ENCODE measurements at regions not wholly inside any gene's neighbourhood (a gene's known extent, or its start where the extent isn't known, plus 50 kb on each side); places are given as distances from the start of the nearest gene placed in this dataset.
"Not testable (repeated sequence)": the region's sequence is repeated elsewhere in the genome, so short reads cannot be mapped to it uniquely, and the experiment has no call there.

- Histone ChIP-seq H3K4me2 (ENCODE audit: extremely low read depth, insufficient read depth, low read length) (peak overlapping the region; percentile 64), H3K4me1 (ENCODE audit: control insufficient read depth, extremely low read depth, insufficient read depth, low read length) (peaks cover 3% of the 10 kb centered on the region), H3K27ac (ENCODE audit: insufficient read depth, low read length) (no peak overlapping the region), H4K20me1 (ENCODE audit: control insufficient read depth, extremely low read depth, insufficient read depth, low read length) (no peaks in the 10 kb centered on the region), H3K27me3 (ENCODE audit: control insufficient read depth, insufficient read depth, low read length) (no peaks in the 10 kb centered on the region), H3K9me3 (ENCODE audit: control insufficient read depth, insufficient read depth, low read depth, low read length) (no peaks in the 10 kb centered on the region), H3K4me3 (replicated peaks in 1 of 4; ENCODE audit: control extremely low read depth in 1 of 4, insufficient read depth in 1 of 4, low read depth in 3 of 4, low read length in 4 of 4) (no peak overlapping the region), H3K79me2 (ENCODE audit: control insufficient read depth, insufficient read depth, low read length) (no peaks in the 10 kb centered on the region), H3K36me3 (ENCODE audit: control insufficient read depth, insufficient read depth, low read length) (no peaks in the 10 kb centered on the region), H2AFZ (ENCODE audit: low read length) (peak overlapping the region; percentile 58), H3K9ac (ENCODE audit: insufficient read depth, low read length) (no peak overlapping the region)
- DNase-seq (ENCODE audit: low read depth in 2 of 2) = peak in 1 of 2 donors; percentile 41
- TF ChIP-seq, protein P1, sequence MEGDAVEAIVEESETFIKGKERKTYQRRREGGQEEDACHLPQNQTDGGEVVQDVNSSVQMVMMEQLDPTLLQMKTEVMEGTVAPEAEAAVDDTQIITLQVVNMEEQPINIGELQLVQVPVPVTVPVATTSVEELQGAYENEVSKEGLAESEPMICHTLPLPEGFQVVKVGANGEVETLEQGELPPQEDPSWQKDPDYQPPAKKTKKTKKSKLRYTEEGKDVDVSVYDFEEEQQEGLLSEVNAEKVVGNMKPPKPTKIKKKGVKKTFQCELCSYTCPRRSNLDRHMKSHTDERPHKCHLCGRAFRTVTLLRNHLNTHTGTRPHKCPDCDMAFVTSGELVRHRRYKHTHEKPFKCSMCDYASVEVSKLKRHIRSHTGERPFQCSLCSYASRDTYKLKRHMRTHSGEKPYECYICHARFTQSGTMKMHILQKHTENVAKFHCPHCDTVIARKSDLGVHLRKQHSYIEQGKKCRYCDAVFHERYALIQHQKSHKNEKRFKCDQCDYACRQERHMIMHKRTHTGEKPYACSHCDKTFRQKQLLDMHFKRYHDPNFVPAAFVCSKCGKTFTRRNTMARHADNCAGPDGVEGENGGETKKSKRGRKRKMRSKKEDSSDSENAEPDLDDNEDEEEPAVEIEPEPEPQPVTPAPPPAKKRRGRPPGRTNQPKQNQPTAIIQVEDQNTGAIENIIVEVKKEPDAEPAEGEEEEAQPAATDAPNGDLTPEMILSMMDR (conservative IDR thresholded peaks at IDR 0.05 in 1 of 2, IDR thresholded peaks at IDR 0.05 in 1 of 2; ENCODE audit: low read depth in 1 of 2, low read length in 2 of 2) = no peak
- TF ChIP-seq EZH2 (IDR thresholded peaks at IDR 0.05; ENCODE audit: low read length, missing control alignments) = no peak
These were observed 499.8 kb downstream of the PID1 start for GRCh38 chr2:228771315-228771714.

- no peak overlapping the region for H3K4me3 ChIP-seq (replicated peaks in 1 of 4; ENCODE audit: control extremely low read depth in 1 of 4, insufficient read depth in 1 of 4, low read depth in 3 of 4, low read length in 4 of 4)
- no peaks in the 10 kb centered on the region for H3K9me3 ChIP-seq (ENCODE audit: control insufficient read depth, insufficient read depth, low read depth, low read length)
- peak; percentile 85 to 91 for DNase-seq (ENCODE audit: low read depth in 2 of 2)
- no peaks in the 10 kb centered on the region for H3K27me3 ChIP-seq (ENCODE audit: control insufficient read depth, insufficient read depth, low read length)
- H2AFZ ChIP-seq (ENCODE audit: low read length) = no peak overlapping the region
- no peaks in the 10 kb centered on the region for H4K20me1 ChIP-seq (ENCODE audit: control insufficient read depth, extremely low read depth, insufficient read depth, low read length)
- H3K4me1 ChIP-seq (ENCODE audit: control insufficient read depth, extremely low read depth, insufficient read depth, low read length) = peaks cover 3% of the 10 kb centered on the region
- no peak for TF ChIP-seq EZH2 (IDR thresholded peaks at IDR 0.05; ENCODE audit: low read length, missing control alignments)
- TF ChIP-seq, protein P1 (conservative IDR thresholded peaks at IDR 0.05 in 1 of 2, IDR thresholded peaks at IDR 0.05 in 1 of 2; ENCODE audit: low read depth in 1 of 2, low read length in 2 of 2) = no peak
- H3K36me3 ChIP-seq (ENCODE audit: control insufficient read depth, insufficient read depth, low read length) = no peaks in the 10 kb centered on the region
- no peaks in the 10 kb centered on the region for H3K79me2 ChIP-seq (ENCODE audit: control insufficient read depth, insufficient read depth, low read length)
- no peak overlapping the region for H3K9ac ChIP-seq (ENCODE audit: insufficient read depth, low read length)
- no peak overlapping the region for H3K27ac ChIP-seq (ENCODE audit: insufficient read depth, low read length)
- no peak overlapping the region for H3K4me2 ChIP-seq (ENCODE audit: extremely low read depth, insufficient read depth, low read length)
These were observed 502.3 kb downstream of the PID1 start for GRCh38 chr2:228768818-228769217.

GRCh38 chr2:228768141-228768540, 502.9 kb downstream of the PID1 start:
- H4K20me1 ChIP-seq (ENCODE audit: control insufficient read depth, extremely low read depth, insufficient read depth, low read length); H3K27me3 ChIP-seq (ENCODE audit: control insufficient read depth, insufficient read depth, low read length); H3K9me3 ChIP-seq (ENCODE audit: control insufficient read depth, insufficient read depth, low read depth, low read length); H3K27ac ChIP-seq (ENCODE audit: insufficient read depth, low read length); H3K9ac ChIP-seq (ENCODE audit: insufficient read depth, low read length); H3K36me3 ChIP-seq (ENCODE audit: control insufficient read depth, insufficient read depth, low read length); H2AFZ ChIP-seq (ENCODE audit: low read length); H3K4me2 ChIP-seq (ENCODE audit: extremely low read depth, insufficient read depth, low read length); DNase-seq (ENCODE audit: low read depth in 2 of 2); H3K4me1 ChIP-seq (ENCODE audit: control insufficient read depth, extremely low read depth, insufficient read depth, low read length); H3K4me3 ChIP-seq (replicated peaks in 1 of 4; ENCODE audit: control extremely low read depth in 1 of 4, insufficient read depth in 1 of 4, low read depth in 3 of 4, low read length in 4 of 4); H3K79me2 ChIP-seq (ENCODE audit: control insufficient read depth, insufficient read depth, low read length): not testable (repeated sequence)
